Calu3 (cell line): ENCODE measurements at regions not wholly inside any gene's neighbourhood (a gene's known extent, or its start where the extent isn't known, plus 50 kb on each side); places are given as distances from the start of the nearest gene placed in this dataset.

Experiments used
- BruUV-seq: library from RNA; stranded (reverse); fragments of 400-500 nt; replicated peaks from 2 replicates; lab custom pipeline; 2021; lab: Mats Ljungman, UMichigan
- CTCF ChIA-PET: fragments of 300-600 bp; sonication (Branson Sonifier 250); formaldehyde crosslinking; loops from one replicate; lab custom pipeline; 2022; ENCODE audit warnings: antibody characterized with exemption; lab: Charles Lee
- DNase-seq: peaks from one replicate; pipeline ENCODE4 v3.0.0; 2022
- H3K27ac Mint-ChIP-seq: one replicate; pipeline ENCODE4 v1.8.0; 2022; ENCODE audit warnings: mixed read lengths; ENCODE audit not compliant: unreplicated experiment
- H3K27me3 Mint-ChIP-seq: one replicate; pipeline ENCODE4 v1.8.0; 2022; ENCODE audit warnings: mixed read lengths; ENCODE audit not compliant: unreplicated experiment
- H3K36me3 Mint-ChIP-seq: one replicate; pipeline ENCODE4 v1.8.0; 2022; ENCODE audit warnings: mild to moderate bottlenecking, moderate library complexity, mixed read lengths; ENCODE audit not compliant: insufficient read depth, unreplicated experiment
- H3K4me1 Mint-ChIP-seq: one replicate; pipeline ENCODE4 v1.8.0; 2022; ENCODE audit warnings: mild to moderate bottlenecking, low read depth, mixed read lengths; ENCODE audit not compliant: unreplicated experiment
- H3K4me3 Mint-ChIP-seq: one replicate; pipeline ENCODE4 v1.8.0; 2022; ENCODE audit warnings: mild to moderate bottlenecking, low read depth, moderate library complexity, mixed read lengths; ENCODE audit not compliant: unreplicated experiment
- H3K9me3 Mint-ChIP-seq: one replicate; pipeline ENCODE4 v1.8.0; 2022; ENCODE audit warnings: low read depth, mixed read lengths; ENCODE audit not compliant: unreplicated experiment
- CTCF ChIP-seq: fragments of 200-600 bp; IDR thresholded peaks from one replicate; pipeline ENCODE4 v1.8.0; 2022; ENCODE audit warnings: antibody characterized with exemption; ENCODE audit not compliant: unreplicated experiment
- intact Hi-C: fragments of 100-400 bp; cut with micrococcal nuclease; formaldehyde crosslinking; loops from one replicate; pipeline ENCODE4 v1.10.0; 2022; ENCODE audit not compliant: unreplicated experiment

- Mint-ChIP-seq H3K36me3 (no peaks in the 10 kb centered on the region), H3K27me3 (peaks cover 33% of the 10 kb centered on the region), H3K4me1 (no peaks in the 10 kb centered on the region), H3K4me3 (no peak overlapping the region), H3K9me3 (no peaks in the 10 kb centered on the region), H3K27ac (no peak overlapping the region)
- BruUV-seq: no TSS peak
- intact Hi-C loops: no loop called here
- no peak for TF ChIP-seq CTCF
- CTCF ChIA-PET: interaction anchor here (0.8 kb wide), 1 partner anchor 791 kb away, joined by 3 read pairs; no protein-coding TSS in a partner anchor
- DNase-seq: no peak
Measured at GRCh38 chr19:30648866-30649862, 277.0 kb downstream of the ZNF536 start.

GRCh38 chr19:30647891-30648720, 275.9 kb downstream of the ZNF536 start:
- Mint-ChIP-seq H3K4me3 (no peak overlapping the region), H3K27me3 (peaks cover 30% of the 10 kb centered on the region), H3K4me1 (no peaks in the 10 kb centered on the region), H3K36me3 (no peaks in the 10 kb centered on the region), H3K27ac (no peak overlapping the region), H3K9me3 (no peaks in the 10 kb centered on the region)
- CTCF ChIA-PET: no interaction called here
- no peak for TF ChIP-seq CTCF
- BruUV-seq: no TSS peak
- intact Hi-C loops: no loop called here
- no peak for DNase-seq

- Mint-ChIP-seq H3K36me3 (no peaks in the 10 kb centered on the region), H3K27ac (no peak overlapping the region), H3K4me3 (no peak overlapping the region), H3K4me1 (no peaks in the 10 kb centered on the region), H3K27me3 (peaks cover 26% of the 10 kb centered on the region), H3K9me3 (no peaks in the 10 kb centered on the region)
- CTCF ChIA-PET: no interaction called here
- no peak for DNase-seq
- no TSS peak for BruUV-seq
- intact Hi-C loops: no loop called here
- TF ChIP-seq CTCF: no peak
Measured at GRCh38 chr19:30646806-30647205, 274.6 kb downstream of the ZNF536 start.

GRCh38 chr19:30645946-30646577, 273.9 kb downstream of the ZNF536 start:
- BruUV-seq: no TSS peak
- Mint-ChIP-seq H3K27ac (no peak overlapping the region), H3K36me3 (no peaks in the 10 kb centered on the region), H3K27me3 (peaks cover 26% of the 10 kb centered on the region), H3K9me3 (no peaks in the 10 kb centered on the region), H3K4me1 (no peaks in the 10 kb centered on the region), H3K4me3 (no peak overlapping the region)
- CTCF ChIA-PET: no interaction called here
- intact Hi-C loops: no loop called here
- no peak for DNase-seq
- TF ChIP-seq CTCF: no peak
